NB4 (cell line): ENCODE measurements at regions not wholly inside any gene's neighbourhood (a gene's known extent, or its start where the extent isn't known, plus 50 kb on each side); places are given as distances from the start of the nearest gene placed in this dataset.

Experiments
- DNase-seq: peaks from one replicate; pipeline ENCODE4 v3.0.0; 2010; ENCODE audit warnings: low read depth
- H3K4me3 ChIP-seq: one replicate; pipeline ENCODE4 v1.5.1; 2011; ENCODE audit warnings: mild to moderate bottlenecking, low read depth, low read length, moderate library complexity
- CTCF ChIP-seq: IDR thresholded peaks from one replicate; pipeline ENCODE4 v1.5.1; 2012; ENCODE audit warnings: low read depth, low read length
- MAX ChIP-seq: IDR thresholded peaks from 2 replicates; pipeline ENCODE4 v1.6.1; 2011; ENCODE audit warnings: low read depth, low read length
- MYC ChIP-seq: IDR thresholded peaks from 2 replicates; pipeline ENCODE4 v1.6.1; 2011; ENCODE audit warnings: low read depth, low read length
- POLR2A ChIP-seq: IDR thresholded peaks from 2 replicates; pipeline ENCODE4 v1.6.1; 2011; ENCODE audit warnings: mild to moderate bottlenecking; ENCODE audit not compliant: insufficient read length; ENCODE audit errors: extremely low read depth

- H3K4me3 ChIP-seq: no peak overlapping the region
- TF ChIP-seq CTCF (no peak), MAX (no peak), POLR2A (no peak), MYC (no peak)
- peak; percentile 4 for DNase-seq
Measured at GRCh38 chr4:60962286-60962685, 237.8 kb upstream of the ADGRL3 start.

GRCh38 chr4:60981534-60981933 is 218.6 kb upstream of the ADGRL3 start:
- TF ChIP-seq MAX: no peak
- TF ChIP-seq CTCF: no peak
- no peak for TF ChIP-seq MYC
- TF ChIP-seq POLR2A: no peak
- DNase-seq: no peak
- no peak overlapping the region for H3K4me3 ChIP-seq

GRCh38 chr4:60989141-60989540 is 211.0 kb upstream of the ADGRL3 start:
- H3K4me3 ChIP-seq: no peak overlapping the region
- DNase-seq: no peak
- TF ChIP-seq CTCF: no peak
- TF ChIP-seq MYC: no peak
- TF ChIP-seq POLR2A: no peak
- TF ChIP-seq MAX: no peak

GRCh38 chr4:60992037-60992436 is 208.1 kb upstream of the ADGRL3 start:
- TF ChIP-seq MYC: no peak
- TF ChIP-seq CTCF: no peak
- no peak for TF ChIP-seq MAX
- no peak for TF ChIP-seq POLR2A
- no peak for DNase-seq
- no peak overlapping the region for H3K4me3 ChIP-seq

- H3K4me3 ChIP-seq: no peak overlapping the region
- TF ChIP-seq POLR2A (no peak), CTCF (no peak), MAX (no peak), MYC (no peak)
- no peak for DNase-seq
Measured at GRCh38 chr4:61003301-61003700, 196.8 kb upstream of the ADGRL3 start.

- no peak overlapping the region for H3K4me3 ChIP-seq
- TF ChIP-seq MYC: no peak
- no peak for TF ChIP-seq POLR2A
- TF ChIP-seq MAX: no peak
- no peak for TF ChIP-seq CTCF
- DNase-seq: no peak
Measured at GRCh38 chr4:61004651-61005170, 195.4 kb upstream of the ADGRL3 start.
